ENCODE measurements at regions not wholly inside any gene's neighbourhood (a gene's known extent, or its start where the extent isn't known, plus 50 kb on each side); places are given as distances from the start of the nearest gene placed in this dataset.

- no peaks in the 10 kb centered on the region for H3K9me3 ChIP-seq (replicated peaks in 1 of 2; ENCODE audit: control insufficient read depth in 1 of 2, insufficient read depth in 1 of 2, low read length in 2 of 2)
- H2AFZ ChIP-seq (ENCODE audit: insufficient read depth, low read depth, low read length, poor library complexity, severe bottlenecking): no peak overlapping the region
- no peaks in the 10 kb centered on the region for H3K4me1 Mint-ChIP-seq
- H3K9me3 Mint-ChIP-seq: peaks cover 0 to 2% (median 0%) of the 10 kb centered on the region in 7 donors
- H3K27ac Mint-ChIP-seq: no peak overlapping the region
- no peaks in the 10 kb centered on the region for H3K36me3 Mint-ChIP-seq
- no peak for DNase-seq
- H3K4me1 ChIP-seq (ENCODE audit: control insufficient read depth in 1 of 2, insufficient read depth in 2 of 2, low read length in 2 of 2): no peaks in the 10 kb centered on the region
- no peaks in the 10 kb centered on the region for H3K79me2 ChIP-seq (ENCODE audit: insufficient read depth, low read length)
- no peaks in the 10 kb centered on the region for H4K20me1 ChIP-seq (ENCODE audit: insufficient read depth, low read length)
- H3K27me3 Mint-ChIP-seq (ENCODE audit: low read depth in 3 of 3): no peaks in the 10 kb centered on the region
- no peak overlapping the region for H3K9ac ChIP-seq (ENCODE audit: insufficient read depth, low read length, poor library complexity, severe bottlenecking)
- intact Hi-C loops (cut with micrococcal nuclease): no loop called here
- TF ChIP-seq CTCF (IDR thresholded peaks at IDR 0.05): no peak
- no peak overlapping the region for H3K4me3 ChIP-seq (replicated peaks in 1 of 3; ENCODE audit: low read depth in 2 of 3, low read length in 3 of 3)
- no peak overlapping the region for H3K4me2 ChIP-seq (replicated peaks; ENCODE audit: extremely low read depth, low read length, poor library complexity, severe bottlenecking)
- no CpG with 5 or more reads among the region's 5 CpGs for WGBS (ENCODE audit: insufficient coverage)
- no peaks in the 10 kb centered on the region for H3K27me3 ChIP-seq (ENCODE audit: control insufficient read depth in 2 of 2, insufficient read depth in 2 of 2, low read length in 2 of 2)
- H3K4me3 Mint-ChIP-seq: no peak overlapping the region
- H3K36me3 ChIP-seq (replicated peaks in 1 of 2; ENCODE audit: control insufficient read depth in 1 of 2, insufficient read depth in 2 of 2, low read length in 2 of 2): no peaks in the 10 kb centered on the region
- H3K27ac ChIP-seq (ENCODE audit: low read depth in 1 of 2, low read length in 2 of 2): no peak overlapping the region
Observed at GRCh38 chr4:12778191-12778590, 705.9 kb downstream of the RAB28 start.

- Histone ChIP-seq H3K27me3 (ENCODE audit: control insufficient read depth in 2 of 2, insufficient read depth in 2 of 2, low read length in 2 of 2) (no peaks in the 10 kb centered on the region), H3K27ac (ENCODE audit: low read depth in 1 of 2, low read length in 2 of 2) (no peak overlapping the region), H2AFZ (ENCODE audit: insufficient read depth, low read depth, low read length, poor library complexity, severe bottlenecking) (no peak overlapping the region), H3K4me3 (replicated peaks in 1 of 3; ENCODE audit: low read depth in 2 of 3, low read length in 3 of 3) (no peak overlapping the region), H3K79me2 (ENCODE audit: insufficient read depth, low read length) (no peaks in the 10 kb centered on the region), H3K4me2 (replicated peaks; ENCODE audit: extremely low read depth, low read length, poor library complexity, severe bottlenecking) (no peak overlapping the region), H4K20me1 (ENCODE audit: insufficient read depth, low read length) (no peaks in the 10 kb centered on the region), H3K36me3 (replicated peaks in 1 of 2; ENCODE audit: control insufficient read depth in 1 of 2, insufficient read depth in 2 of 2, low read length in 2 of 2) (no peaks in the 10 kb centered on the region), H3K9ac (ENCODE audit: insufficient read depth, low read length, poor library complexity, severe bottlenecking) (no peak overlapping the region), H3K4me1 (ENCODE audit: control insufficient read depth in 1 of 2, insufficient read depth in 2 of 2, low read length in 2 of 2) (no peaks in the 10 kb centered on the region), H3K9me3 (replicated peaks in 1 of 2; ENCODE audit: control insufficient read depth in 1 of 2, insufficient read depth in 1 of 2, low read length in 2 of 2) (no peaks in the 10 kb centered on the region)
- peaks cover 0 to 4% (median 2%) of the 10 kb centered on the region in 7 donors for H3K9me3 Mint-ChIP-seq
- H3K27ac Mint-ChIP-seq: no peak overlapping the region
- H3K4me1 Mint-ChIP-seq: no peaks in the 10 kb centered on the region
- no peak for DNase-seq
- WGBS (ENCODE audit: insufficient coverage): no CpG with 5 or more reads among the region's 2 CpGs
- no peak overlapping the region for H3K4me3 Mint-ChIP-seq
- peaks cover 0 to 3% (median 2%) of the 10 kb centered on the region in 3 donors for H3K27me3 Mint-ChIP-seq (ENCODE audit: low read depth in 3 of 3)
- no peak for TF ChIP-seq CTCF (IDR thresholded peaks at IDR 0.05)
- H3K36me3 Mint-ChIP-seq: no peaks in the 10 kb centered on the region
- intact Hi-C loops (cut with micrococcal nuclease): no loop called here
Observed at GRCh38 chr4:12770351-12770750, 713.8 kb downstream of the RAB28 start.
